Testis (tissue), 2 donors: ENCODE measurements at regions not wholly inside any gene's neighbourhood (a gene's known extent, or its start where the extent isn't known, plus 50 kb on each side); places are given as distances from the start of the nearest gene placed in this dataset.

ENCODE experiments used
- DNase-seq: peaks from one replicate; pipeline ENCODE4 v3.0.0-alpha.2; 2019
- H3K27ac ChIP-seq, 2 donors: fragments of 200-600 bp; sonication (generic); one replicate each; pipeline ENCODE4 v1.5.1; 2019
- H3K27me3 ChIP-seq: fragments of 200-600 bp; sonication (generic); one replicate; pipeline ENCODE4 v1.5.1; 2019
- H3K36me3 ChIP-seq: fragments of 200-600 bp; sonication (generic); one replicate; pipeline ENCODE4 v1.5.1; 2017; ENCODE audit warnings: low read depth; ENCODE audit errors: missing control alignments
- H3K4me1 ChIP-seq: fragments of 200-600 bp; sonication (generic); one replicate; pipeline ENCODE4 v1.5.1; 2019
- H3K4me3 ChIP-seq, 2 donors: fragments of 200-600 bp; sonication (generic); one replicate each; pipeline ENCODE4 v1.5.1; 2017 to 2019
- H3K9me3 ChIP-seq: fragments of 200-600 bp; sonication (generic); one replicate; pipeline ENCODE4 v1.5.1; 2017
- CTCF ChIP-seq, 3 experiments: fragments of 450-650 bp in 2 of 3; fragments of 200-600 bp in 1 of 3; sonication (generic) in 1 of 3; IDR thresholded peaks; one replicate each; pipeline ENCODE4 v1.5.1; 2016 to 2019; ENCODE audit warnings: antibody characterized with exemption in 3 of 3, mild to moderate bottlenecking in 2 of 3, moderate library complexity in 1 of 3
- POLR2A ChIP-seq: fragments of 450-650 bp; IDR thresholded peaks from one replicate; pipeline ENCODE4 v1.6.1; 2017; ENCODE audit warnings: antibody characterized with exemption, mild to moderate bottlenecking, moderate library complexity
- WGBS, 2 donors: methylation state at CpG; one replicate each; pipeline ENCODE4 v1.1.5; 2018; 5-methylcytosine and 5-hydroxymethylcytosine counted together
- intact Hi-C: fragments of 100-400 bp; cut with DNase I; formaldehyde crosslinking; loops from one replicate; pipeline ENCODE4 v1.15.1; 2023; ENCODE audit warnings: low total_unique reads

- H3K27me3 ChIP-seq, result no peaks in the 10 kb centered on the region
- H3K9me3 ChIP-seq, result no peaks in the 10 kb centered on the region
- intact Hi-C loops, result no loop called here
- no peaks in the 10 kb centered on the region for H3K36me3 ChIP-seq
- H3K4me1 ChIP-seq, result no peaks in the 10 kb centered on the region
- H3K4me3 ChIP-seq, result no peak overlapping the region
- TF ChIP-seq POLR2A, result no peak
- no peak for TF ChIP-seq CTCF (IDR thresholded peaks at IDR 0.05)
- no peak overlapping the region for H3K27ac ChIP-seq
- no peak for DNase-seq
- WGBS, 2 donors, result 59 to 71% methylated on average over 4 of the region's 4 CpGs
Measured at GRCh38 chr4:57494821-57495220, 384.6 kb upstream of the IGFBP7 start.

- H3K4me1 ChIP-seq, result no peaks in the 10 kb centered on the region
- TF ChIP-seq POLR2A, result no peak
- no peak for TF ChIP-seq CTCF (IDR thresholded peaks at IDR 0.05)
- no peaks in the 10 kb centered on the region for H3K27me3 ChIP-seq
- H3K4me3 ChIP-seq, result no peak overlapping the region
- no peaks in the 10 kb centered on the region for H3K9me3 ChIP-seq
- intact Hi-C loops, result no loop called here
- WGBS, 2 donors, result 75 to 81% methylated on average over 5 of the region's 5 CpGs
- DNase-seq, result no peak
- H3K36me3 ChIP-seq, result no peaks in the 10 kb centered on the region
- no peak overlapping the region for H3K27ac ChIP-seq
Measured at GRCh38 chr4:57492251-57492878, 382.2 kb upstream of the IGFBP7 start.

GRCh38 chr4:57491388-57491787 lies 381.2 kb upstream of the IGFBP7 start:
- intact Hi-C loops, result no loop called here
- no peak overlapping the region for H3K4me3 ChIP-seq
- 76 to 91% methylated on average over 3 of the region's 3 CpGs for WGBS, 2 donors
- no peak overlapping the region for H3K27ac ChIP-seq
- no peaks in the 10 kb centered on the region for H3K9me3 ChIP-seq
- no peaks in the 10 kb centered on the region for H3K27me3 ChIP-seq
- no peak for DNase-seq
- H3K4me1 ChIP-seq, result no peaks in the 10 kb centered on the region
- no peak for TF ChIP-seq CTCF (IDR thresholded peaks at IDR 0.05)
- H3K36me3 ChIP-seq, result no peaks in the 10 kb centered on the region

- TF ChIP-seq CTCF (IDR thresholded peaks at IDR 0.05) (no peak), POLR2A (no peak)
- intact Hi-C loops, result no loop called here
- DNase-seq, result peak; percentile 62
- no peaks in the 10 kb centered on the region for H3K9me3 ChIP-seq
- H3K4me3 ChIP-seq, result no peak overlapping the region
- H3K27me3 ChIP-seq, result no peaks in the 10 kb centered on the region
- no peak overlapping the region for H3K27ac ChIP-seq
- 69 to 74% methylated on average over 4 of the region's 4 CpGs for WGBS, 2 donors
- H3K36me3 ChIP-seq, result no peaks in the 10 kb centered on the region
- H3K4me1 ChIP-seq, result no peaks in the 10 kb centered on the region
Measured at GRCh38 chr4:57490520-57491255, 380.5 kb upstream of the IGFBP7 start.
